ENCODE measurements at regions not wholly inside any gene's neighbourhood (a gene's known extent, or its start where the extent isn't known, plus 50 kb on each side); places are given as distances from the start of the nearest gene placed in this dataset.

GRCh38 chr3:73707772-73708171 lies 83.0 kb upstream of the PDZRN3 start:
- no peaks in the 10 kb centered on the region for H3K27me3 Mint-ChIP-seq
- CTCF ChIA-PET, result no interaction called here
- no peaks in the 10 kb centered on the region for H3K9me3 Mint-ChIP-seq
- ATAC-seq (ENCODE audit: low read depth) (no peak), DNase-seq (no peak)
- POLR2A ChIA-PET, result no interaction called here
- no peaks in the 10 kb centered on the region for H3K4me1 Mint-ChIP-seq
- H3K4me3 Mint-ChIP-seq, result no peak overlapping the region
- TF ChIP-seq, protein P1, sequence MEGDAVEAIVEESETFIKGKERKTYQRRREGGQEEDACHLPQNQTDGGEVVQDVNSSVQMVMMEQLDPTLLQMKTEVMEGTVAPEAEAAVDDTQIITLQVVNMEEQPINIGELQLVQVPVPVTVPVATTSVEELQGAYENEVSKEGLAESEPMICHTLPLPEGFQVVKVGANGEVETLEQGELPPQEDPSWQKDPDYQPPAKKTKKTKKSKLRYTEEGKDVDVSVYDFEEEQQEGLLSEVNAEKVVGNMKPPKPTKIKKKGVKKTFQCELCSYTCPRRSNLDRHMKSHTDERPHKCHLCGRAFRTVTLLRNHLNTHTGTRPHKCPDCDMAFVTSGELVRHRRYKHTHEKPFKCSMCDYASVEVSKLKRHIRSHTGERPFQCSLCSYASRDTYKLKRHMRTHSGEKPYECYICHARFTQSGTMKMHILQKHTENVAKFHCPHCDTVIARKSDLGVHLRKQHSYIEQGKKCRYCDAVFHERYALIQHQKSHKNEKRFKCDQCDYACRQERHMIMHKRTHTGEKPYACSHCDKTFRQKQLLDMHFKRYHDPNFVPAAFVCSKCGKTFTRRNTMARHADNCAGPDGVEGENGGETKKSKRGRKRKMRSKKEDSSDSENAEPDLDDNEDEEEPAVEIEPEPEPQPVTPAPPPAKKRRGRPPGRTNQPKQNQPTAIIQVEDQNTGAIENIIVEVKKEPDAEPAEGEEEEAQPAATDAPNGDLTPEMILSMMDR (IDR thresholded peaks at IDR 0.05), result no peak
- H3K27ac Mint-ChIP-seq, result no peak overlapping the region
- no peaks in the 10 kb centered on the region for H3K36me3 Mint-ChIP-seq (ENCODE audit: low read depth)
- intact Hi-C loops (cut with micrococcal nuclease), result no loop called here

GRCh38 chr3:73706771-73707170 lies 82.0 kb upstream of the PDZRN3 start:
- intact Hi-C loops (cut with micrococcal nuclease), result no loop called here
- ATAC-seq (ENCODE audit: low read depth), result no peak
- TF ChIP-seq, protein P1 (IDR thresholded peaks at IDR 0.05), result no peak

DNA sequence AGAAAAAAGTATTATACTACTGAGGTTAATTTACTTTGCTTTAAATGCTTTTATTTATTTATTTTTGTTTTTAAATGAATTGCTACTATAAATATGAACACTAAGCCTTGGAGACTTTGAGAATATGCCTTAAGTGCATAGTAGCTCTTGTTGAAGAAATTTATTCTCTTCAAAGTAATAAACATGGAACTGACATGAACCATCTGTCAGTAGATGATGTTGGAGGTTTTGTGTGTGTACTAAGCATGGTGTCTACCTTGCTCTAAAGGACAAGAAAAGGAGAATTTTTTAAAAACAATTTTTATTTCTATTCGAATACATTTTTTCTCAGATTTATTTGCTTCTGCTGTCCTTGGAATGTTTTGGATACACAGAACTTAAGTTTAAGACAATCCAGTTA lies 81.1 kb upstream of the PDZRN3 start:
- Mint-ChIP-seq H3K4me3 (no peak overlapping the region), H3K9me3 (no peaks in the 10 kb centered on the region), H3K27me3 (no peaks in the 10 kb centered on the region), H3K27ac (no peak overlapping the region), H3K36me3 (ENCODE audit: low read depth) (no peaks in the 10 kb centered on the region), H3K4me1 (no peaks in the 10 kb centered on the region)
- POLR2A ChIA-PET, result no interaction called here
- TF ChIP-seq, protein P1 (IDR thresholded peaks at IDR 0.05), result no peak
- DNase-seq (no peak), ATAC-seq (ENCODE audit: low read depth) (no peak)
- intact Hi-C loops (cut with micrococcal nuclease), result no loop called here
- CTCF ChIA-PET, result no interaction called here

More at GRCh38 chr3:73706771-73707170, 82.0 kb upstream of the PDZRN3 start:
- DNase-seq, result no peak
- Mint-ChIP-seq H3K4me1 (no peaks in the 10 kb centered on the region), H3K4me3 (no peak overlapping the region), H3K27ac (no peak overlapping the region), H3K36me3 (ENCODE audit: low read depth) (no peaks in the 10 kb centered on the region), H3K27me3 (no peaks in the 10 kb centered on the region), H3K9me3 (no peaks in the 10 kb centered on the region)
- CTCF ChIA-PET, result no interaction called here
- POLR2A ChIA-PET, result no interaction called here

GRCh38 chr3:73699327-73699726 lies 74.6 kb upstream of the PDZRN3 start:
- Mint-ChIP-seq H3K27ac (no peak overlapping the region), H3K27me3 (no peaks in the 10 kb centered on the region), H3K9me3 (no peaks in the 10 kb centered on the region), H3K36me3 (ENCODE audit: low read depth) (no peaks in the 10 kb centered on the region), H3K4me3 (no peak overlapping the region), H3K4me1 (no peaks in the 10 kb centered on the region)
- TF ChIP-seq, protein P1 (IDR thresholded peaks at IDR 0.05), result no peak
- ChIA-PET CTCF (no interaction called here), POLR2A (no interaction called here)
- intact Hi-C loops (cut with micrococcal nuclease), result no loop called here
- ATAC-seq (ENCODE audit: low read depth) (no peak), DNase-seq (no peak)

- H3K4me3 Mint-ChIP-seq, result no peak overlapping the region
- H3K27me3 Mint-ChIP-seq, result no peaks in the 10 kb centered on the region
- H3K36me3 Mint-ChIP-seq (ENCODE audit: low read depth), result no peaks in the 10 kb centered on the region
- TF ChIP-seq, protein P1 (IDR thresholded peaks at IDR 0.05), result no peak
- no peaks in the 10 kb centered on the region for H3K9me3 Mint-ChIP-seq
- ChIA-PET POLR2A (no interaction called here), CTCF (no interaction called here)
- no peak for ATAC-seq (ENCODE audit: low read depth)
- H3K27ac Mint-ChIP-seq, result no peak overlapping the region
- no peaks in the 10 kb centered on the region for H3K4me1 Mint-ChIP-seq
- intact Hi-C loops (cut with micrococcal nuclease), result no loop called here
- DNase-seq, result no peak
Measured at GRCh38 chr3:73697020-73697419, 72.3 kb upstream of the PDZRN3 start.

All from activated B cell treated with CpG ODN at 0.5 μM for 24 hours (primary cell).